ENCODE measurements at regions not wholly inside any gene's neighbourhood (a gene's known extent, or its start where the extent isn't known, plus 50 kb on each side); places are given as distances from the start of the nearest gene placed in this dataset.

DNA sequence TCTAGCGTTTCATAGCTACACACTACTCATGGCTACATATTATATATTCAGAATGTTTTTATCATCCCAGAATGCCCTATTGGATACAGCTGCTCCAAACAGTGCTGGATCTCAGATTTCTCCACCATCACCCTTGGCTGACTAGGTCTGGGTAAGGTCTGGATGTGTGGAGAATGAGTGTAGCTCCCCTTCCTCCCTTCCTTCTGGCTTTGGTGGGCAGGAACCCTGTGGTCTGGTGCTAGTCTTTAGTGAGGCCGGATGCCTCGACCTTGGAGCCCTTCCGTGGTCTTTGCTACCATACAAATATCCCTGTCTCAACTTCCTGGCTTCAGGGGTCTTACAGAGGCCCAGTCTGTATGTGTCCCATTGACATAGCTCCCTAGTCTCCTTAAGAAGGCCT is 52.1 kb upstream of the KDR start:
- no peak for TF ChIP-seq SP1 (IDR thresholded peaks at IDR 0.05)
- TF ChIP-seq RAD21 (IDR thresholded peaks at IDR 0.05) = no peak
- no peak for TF ChIP-seq HNF4A (conservative IDR thresholded peaks at IDR 0.05)
- TF ChIP-seq YY1 (IDR thresholded peaks at IDR 0.05) = no peak
- no peak for TF ChIP-seq HNF4G (IDR thresholded peaks at IDR 0.05)
- TF ChIP-seq, protein P1, sequence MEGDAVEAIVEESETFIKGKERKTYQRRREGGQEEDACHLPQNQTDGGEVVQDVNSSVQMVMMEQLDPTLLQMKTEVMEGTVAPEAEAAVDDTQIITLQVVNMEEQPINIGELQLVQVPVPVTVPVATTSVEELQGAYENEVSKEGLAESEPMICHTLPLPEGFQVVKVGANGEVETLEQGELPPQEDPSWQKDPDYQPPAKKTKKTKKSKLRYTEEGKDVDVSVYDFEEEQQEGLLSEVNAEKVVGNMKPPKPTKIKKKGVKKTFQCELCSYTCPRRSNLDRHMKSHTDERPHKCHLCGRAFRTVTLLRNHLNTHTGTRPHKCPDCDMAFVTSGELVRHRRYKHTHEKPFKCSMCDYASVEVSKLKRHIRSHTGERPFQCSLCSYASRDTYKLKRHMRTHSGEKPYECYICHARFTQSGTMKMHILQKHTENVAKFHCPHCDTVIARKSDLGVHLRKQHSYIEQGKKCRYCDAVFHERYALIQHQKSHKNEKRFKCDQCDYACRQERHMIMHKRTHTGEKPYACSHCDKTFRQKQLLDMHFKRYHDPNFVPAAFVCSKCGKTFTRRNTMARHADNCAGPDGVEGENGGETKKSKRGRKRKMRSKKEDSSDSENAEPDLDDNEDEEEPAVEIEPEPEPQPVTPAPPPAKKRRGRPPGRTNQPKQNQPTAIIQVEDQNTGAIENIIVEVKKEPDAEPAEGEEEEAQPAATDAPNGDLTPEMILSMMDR (IDR thresholded peaks at IDR 0.05; ENCODE audit: low read depth, low read length, missing input control) = no peak
- TF ChIP-seq, protein P2, sequence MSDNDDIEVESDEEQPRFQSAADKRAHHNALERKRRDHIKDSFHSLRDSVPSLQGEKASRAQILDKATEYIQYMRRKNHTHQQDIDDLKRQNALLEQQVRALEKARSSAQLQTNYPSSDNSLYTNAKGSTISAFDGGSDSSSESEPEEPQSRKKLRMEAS (IDR thresholded peaks at IDR 0.05) = no peak
- TF ChIP-seq, protein P3, sequence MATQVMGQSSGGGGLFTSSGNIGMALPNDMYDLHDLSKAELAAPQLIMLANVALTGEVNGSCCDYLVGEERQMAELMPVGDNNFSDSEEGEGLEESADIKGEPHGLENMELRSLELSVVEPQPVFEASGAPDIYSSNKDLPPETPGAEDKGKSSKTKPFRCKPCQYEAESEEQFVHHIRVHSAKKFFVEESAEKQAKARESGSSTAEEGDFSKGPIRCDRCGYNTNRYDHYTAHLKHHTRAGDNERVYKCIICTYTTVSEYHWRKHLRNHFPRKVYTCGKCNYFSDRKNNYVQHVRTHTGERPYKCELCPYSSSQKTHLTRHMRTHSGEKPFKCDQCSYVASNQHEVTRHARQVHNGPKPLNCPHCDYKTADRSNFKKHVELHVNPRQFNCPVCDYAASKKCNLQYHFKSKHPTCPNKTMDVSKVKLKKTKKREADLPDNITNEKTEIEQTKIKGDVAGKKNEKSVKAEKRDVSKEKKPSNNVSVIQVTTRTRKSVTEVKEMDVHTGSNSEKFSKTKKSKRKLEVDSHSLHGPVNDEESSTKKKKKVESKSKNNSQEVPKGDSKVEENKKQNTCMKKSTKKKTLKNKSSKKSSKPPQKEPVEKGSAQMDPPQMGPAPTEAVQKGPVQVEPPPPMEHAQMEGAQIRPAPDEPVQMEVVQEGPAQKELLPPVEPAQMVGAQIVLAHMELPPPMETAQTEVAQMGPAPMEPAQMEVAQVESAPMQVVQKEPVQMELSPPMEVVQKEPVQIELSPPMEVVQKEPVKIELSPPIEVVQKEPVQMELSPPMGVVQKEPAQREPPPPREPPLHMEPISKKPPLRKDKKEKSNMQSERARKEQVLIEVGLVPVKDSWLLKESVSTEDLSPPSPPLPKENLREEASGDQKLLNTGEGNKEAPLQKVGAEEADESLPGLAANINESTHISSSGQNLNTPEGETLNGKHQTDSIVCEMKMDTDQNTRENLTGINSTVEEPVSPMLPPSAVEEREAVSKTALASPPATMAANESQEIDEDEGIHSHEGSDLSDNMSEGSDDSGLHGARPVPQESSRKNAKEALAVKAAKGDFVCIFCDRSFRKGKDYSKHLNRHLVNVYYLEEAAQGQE (IDR thresholded peaks at IDR 0.05) = no peak
- TF ChIP-seq, protein P4, sequence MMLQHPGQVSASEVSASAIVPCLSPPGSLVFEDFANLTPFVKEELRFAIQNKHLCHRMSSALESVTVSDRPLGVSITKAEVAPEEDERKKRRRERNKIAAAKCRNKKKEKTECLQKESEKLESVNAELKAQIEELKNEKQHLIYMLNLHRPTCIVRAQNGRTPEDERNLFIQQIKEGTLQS (IDR thresholded peaks at IDR 0.05) = no peak
- TF ChIP-seq FOXA1 (IDR thresholded peaks at IDR 0.05) = no peak
- no peak for TF ChIP-seq JUND (IDR thresholded peaks at IDR 0.05)
- Histone ChIP-seq H3K27me3 (ENCODE audit: control insufficient read depth in 4 of 4, insufficient read depth in 4 of 4, low read length in 3 of 4) (no peaks in the 10 kb centered on the region), H3K9me3 (ENCODE audit: control insufficient read depth in 4 of 4, low read length in 3 of 4) (no peaks in the 10 kb centered on the region), H3K4me1 (ENCODE audit: control insufficient read depth in 4 of 4, insufficient read depth in 4 of 4, low read length in 3 of 4) (no peaks in the 10 kb centered on the region), H3K4me3 (ENCODE audit: low read depth in 1 of 3, low read length in 3 of 3) (no peak overlapping the region), H3K27ac (ENCODE audit: low read depth in 1 of 2, low read length in 2 of 2) (no peak overlapping the region), H3K9ac (ENCODE audit: low read depth in 1 of 2, low read length in 2 of 2) (no peak overlapping the region), H3K36me3 (ENCODE audit: control insufficient read depth in 4 of 4, insufficient read depth in 3 of 4, low read depth in 1 of 4, low read length in 3 of 4) (no peaks in the 10 kb centered on the region)
- 75% methylated on average over 4 of the region's 4 CpGs for WGBS
- no peak for DNase-seq (ENCODE audit: low spot score)

DNA sequence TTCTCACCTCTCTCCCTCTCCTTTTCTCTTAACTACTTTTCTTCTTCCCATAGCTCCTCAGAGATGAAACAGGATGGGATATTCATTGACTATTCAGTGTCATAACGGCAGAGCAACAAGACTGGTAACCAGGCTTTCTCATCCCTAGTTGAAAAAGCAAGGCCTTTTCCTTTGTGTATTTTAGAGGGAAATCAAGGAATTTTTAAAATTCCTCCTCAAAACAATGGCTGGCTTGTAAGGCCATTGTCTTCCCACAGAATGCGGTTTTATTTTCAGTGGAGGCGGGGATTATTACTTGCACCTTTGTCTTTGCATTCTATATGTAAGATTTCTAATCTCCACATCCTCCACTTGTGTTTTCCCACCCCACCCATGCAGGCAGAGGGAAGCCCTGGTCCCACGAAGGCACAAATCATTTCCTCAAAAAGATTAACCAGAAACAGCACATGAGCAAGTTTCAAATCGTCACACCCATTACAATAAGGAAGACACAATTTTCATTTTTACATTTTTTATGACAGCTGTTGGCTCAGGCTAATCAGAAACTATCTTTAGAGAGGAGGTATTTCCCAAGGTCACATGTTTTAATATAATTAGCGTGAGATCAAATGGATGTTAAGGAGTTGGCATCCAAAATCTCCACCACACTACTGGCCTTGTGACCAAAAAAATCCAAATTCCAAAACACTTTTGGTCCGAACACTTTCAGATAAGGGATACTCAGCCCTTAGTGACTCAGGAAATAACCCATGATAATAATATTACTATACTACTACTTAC is 53.0 kb upstream of the KDR start:
- DNase-seq (ENCODE audit: low spot score) = no peak
- no peak for TF ChIP-seq RXRA (IDR thresholded peaks at IDR 0.05)
- no peak for TF ChIP-seq JUND (IDR thresholded peaks at IDR 0.05)
- TF ChIP-seq, protein P3 (IDR thresholded peaks at IDR 0.05) = no peak
- TF ChIP-seq, protein P5, sequence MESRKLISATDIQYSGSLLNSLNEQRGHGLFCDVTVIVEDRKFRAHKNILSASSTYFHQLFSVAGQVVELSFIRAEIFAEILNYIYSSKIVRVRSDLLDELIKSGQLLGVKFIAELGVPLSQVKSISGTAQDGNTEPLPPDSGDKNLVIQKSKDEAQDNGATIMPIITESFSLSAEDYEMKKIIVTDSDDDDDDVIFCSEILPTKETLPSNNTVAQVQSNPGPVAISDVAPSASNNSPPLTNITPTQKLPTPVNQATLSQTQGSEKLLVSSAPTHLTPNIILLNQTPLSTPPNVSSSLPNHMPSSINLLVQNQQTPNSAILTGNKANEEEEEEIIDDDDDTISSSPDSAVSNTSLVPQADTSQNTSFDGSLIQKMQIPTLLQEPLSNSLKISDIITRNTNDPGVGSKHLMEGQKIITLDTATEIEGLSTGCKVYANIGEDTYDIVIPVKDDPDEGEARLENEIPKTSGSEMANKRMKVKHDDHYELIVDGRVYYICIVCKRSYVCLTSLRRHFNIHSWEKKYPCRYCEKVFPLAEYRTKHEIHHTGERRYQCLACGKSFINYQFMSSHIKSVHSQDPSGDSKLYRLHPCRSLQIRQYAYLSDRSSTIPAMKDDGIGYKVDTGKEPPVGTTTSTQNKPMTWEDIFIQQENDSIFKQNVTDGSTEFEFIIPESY (IDR thresholded peaks at IDR 0.05) = no peak
- no peak for TF ChIP-seq FOXA2 (IDR thresholded peaks at IDR 0.05)
- no peak for TF ChIP-seq RAD21 (IDR thresholded peaks at IDR 0.05)
- H3K27ac ChIP-seq (ENCODE audit: low read depth in 1 of 2, low read length in 2 of 2) = peak overlapping the region in 1 of 2 donors; percentile 33

More for the DNA sequence above, 53.0 kb upstream of the KDR start:
- H3K4me1 ChIP-seq (ENCODE audit: control insufficient read depth in 4 of 4, insufficient read depth in 4 of 4, low read length in 3 of 4) = no peaks in the 10 kb centered on the region
- 67% methylated on average over 7 of the region's 7 CpGs for WGBS
- no peak overlapping the region for H3K9ac ChIP-seq (ENCODE audit: low read depth in 1 of 2, low read length in 2 of 2)
- no peaks in the 10 kb centered on the region for H3K27me3 ChIP-seq (ENCODE audit: control insufficient read depth in 4 of 4, insufficient read depth in 4 of 4, low read length in 3 of 4)
- no peaks in the 10 kb centered on the region for H3K9me3 ChIP-seq (ENCODE audit: control insufficient read depth in 4 of 4, low read length in 3 of 4)
- no peak overlapping the region for H3K4me3 ChIP-seq (ENCODE audit: low read depth in 1 of 3, low read length in 3 of 3)
- H3K36me3 ChIP-seq (ENCODE audit: control insufficient read depth in 4 of 4, insufficient read depth in 3 of 4, low read depth in 1 of 4, low read length in 3 of 4) = no peaks in the 10 kb centered on the region
